ENCODE measurements at regions not wholly inside any gene's neighbourhood (a gene's known extent, or its start where the extent isn't known, plus 50 kb on each side); places are given as distances from the start of the nearest gene placed in this dataset.

- Mint-ChIP-seq H3K27me3 (no peaks in the 10 kb centered on the region), H3K4me1 (ENCODE audit: low read depth) (no peaks in the 10 kb centered on the region), H3K9me3 (peaks cover 10% of the 10 kb centered on the region), H3K36me3 (ENCODE audit: low read depth) (no peaks in the 10 kb centered on the region), H3K4me3 (no peak overlapping the region), H3K27ac (no peak overlapping the region)
- intact Hi-C loops (cut with micrococcal nuclease): no loop called here
Observed at GRCh38 chr14:42729681-42730080, 1123.0 kb downstream of the LRFN5 start.

GRCh38 chr14:42719391-42719790, 1112.7 kb downstream of the LRFN5 start:
- Mint-ChIP-seq H3K4me3 (no peak overlapping the region), H3K27ac (no peak overlapping the region), H3K4me1 (ENCODE audit: low read depth) (no peaks in the 10 kb centered on the region), H3K9me3 (peaks cover 8% of the 10 kb centered on the region), H3K27me3 (no peaks in the 10 kb centered on the region), H3K36me3 (ENCODE audit: low read depth) (no peaks in the 10 kb centered on the region)
- intact Hi-C loops (cut with micrococcal nuclease): no loop called here

GRCh38 chr14:42715316-42715715, 1108.6 kb downstream of the LRFN5 start:
- Mint-ChIP-seq H3K9me3 (peaks cover 9% of the 10 kb centered on the region), H3K27ac (no peak overlapping the region), H3K36me3 (ENCODE audit: low read depth) (no peaks in the 10 kb centered on the region), H3K4me3 (no peak overlapping the region), H3K4me1 (ENCODE audit: low read depth) (no peaks in the 10 kb centered on the region), H3K27me3 (no peaks in the 10 kb centered on the region)
- intact Hi-C loops (cut with micrococcal nuclease): no loop called here

- Mint-ChIP-seq H3K4me1 (ENCODE audit: low read depth) (no peaks in the 10 kb centered on the region), H3K27ac (no peak overlapping the region), H3K4me3 (no peak overlapping the region), H3K27me3 (no peaks in the 10 kb centered on the region), H3K9me3 (peaks cover 7% of the 10 kb centered on the region), H3K36me3 (ENCODE audit: low read depth) (no peaks in the 10 kb centered on the region)
- intact Hi-C loops (cut with micrococcal nuclease): no loop called here
Observed at GRCh38 chr14:42710071-42710470, 1103.4 kb downstream of the LRFN5 start.

- no peaks in the 10 kb centered on the region for H3K9me3 Mint-ChIP-seq
- no peaks in the 10 kb centered on the region for H3K4me1 Mint-ChIP-seq (ENCODE audit: low read depth)
- H3K27me3 Mint-ChIP-seq: no peaks in the 10 kb centered on the region
- H3K4me3 Mint-ChIP-seq: no peak overlapping the region
- intact Hi-C loops (cut with micrococcal nuclease): no loop called here
- H3K36me3 Mint-ChIP-seq (ENCODE audit: low read depth): no peaks in the 10 kb centered on the region
- H3K27ac Mint-ChIP-seq: no peak overlapping the region
Observed at GRCh38 chr14:42703501-42703900, 1096.8 kb downstream of the LRFN5 start.

GRCh38 chr14:42687421-42687820, 1080.7 kb downstream of the LRFN5 start:
- H3K4me1 Mint-ChIP-seq (ENCODE audit: low read depth): no peaks in the 10 kb centered on the region
- H3K27ac Mint-ChIP-seq: no peak overlapping the region
- peaks cover 43% of the 10 kb centered on the region for H3K9me3 Mint-ChIP-seq
- H3K27me3 Mint-ChIP-seq: no peaks in the 10 kb centered on the region
- no peak overlapping the region for H3K4me3 Mint-ChIP-seq
- intact Hi-C loops (cut with micrococcal nuclease): no loop called here
- no peaks in the 10 kb centered on the region for H3K36me3 Mint-ChIP-seq (ENCODE audit: low read depth)

GRCh38 chr14:42683707-42684106, 1077.0 kb downstream of the LRFN5 start:
- H3K27ac Mint-ChIP-seq: no peak overlapping the region
- intact Hi-C loops (cut with micrococcal nuclease): no loop called here
- peaks cover 21% of the 10 kb centered on the region for H3K9me3 Mint-ChIP-seq
- no peaks in the 10 kb centered on the region for H3K36me3 Mint-ChIP-seq (ENCODE audit: low read depth)
- H3K4me1 Mint-ChIP-seq (ENCODE audit: low read depth): no peaks in the 10 kb centered on the region
- H3K27me3 Mint-ChIP-seq: no peaks in the 10 kb centered on the region
- H3K4me3 Mint-ChIP-seq: no peak overlapping the region

GRCh38 chr14:42676636-42677035, 1070.0 kb downstream of the LRFN5 start:
- Mint-ChIP-seq H3K4me1 (ENCODE audit: low read depth) (no peaks in the 10 kb centered on the region), H3K4me3 (no peak overlapping the region), H3K9me3 (peaks cover 27% of the 10 kb centered on the region), H3K27me3 (no peaks in the 10 kb centered on the region), H3K27ac (no peak overlapping the region), H3K36me3 (ENCODE audit: low read depth) (no peaks in the 10 kb centered on the region)
- intact Hi-C loops (cut with micrococcal nuclease): no loop called here

- Mint-ChIP-seq H3K9me3 (peaks cover 27% of the 10 kb centered on the region), H3K27me3 (no peaks in the 10 kb centered on the region)
- intact Hi-C loops (cut with micrococcal nuclease): no loop called here
Observed at GRCh38 chr14:42673963-42674362, 1067.3 kb downstream of the LRFN5 start.

GRCh38 chr14:42671636-42672035, 1065.0 kb downstream of the LRFN5 start:
- no peak overlapping the region for H3K4me3 Mint-ChIP-seq
- no peaks in the 10 kb centered on the region for H3K36me3 Mint-ChIP-seq (ENCODE audit: low read depth)
- no peaks in the 10 kb centered on the region for H3K4me1 Mint-ChIP-seq (ENCODE audit: low read depth)
- peaks cover 26% of the 10 kb centered on the region for H3K9me3 Mint-ChIP-seq
- intact Hi-C loops (cut with micrococcal nuclease): no loop called here
- no peaks in the 10 kb centered on the region for H3K27me3 Mint-ChIP-seq
- no peak overlapping the region for H3K27ac Mint-ChIP-seq

More at GRCh38 chr14:42673963-42674362, 1067.3 kb downstream of the LRFN5 start:
- Mint-ChIP-seq H3K27ac (no peak overlapping the region), H3K36me3 (ENCODE audit: low read depth) (no peaks in the 10 kb centered on the region), H3K4me1 (ENCODE audit: low read depth) (no peaks in the 10 kb centered on the region), H3K4me3 (no peak overlapping the region)

- Mint-ChIP-seq H3K4me1 (ENCODE audit: low read depth) (no peaks in the 10 kb centered on the region), H3K36me3 (ENCODE audit: low read depth) (no peaks in the 10 kb centered on the region), H3K4me3 (no peak overlapping the region), H3K27me3 (no peaks in the 10 kb centered on the region), H3K9me3 (peaks cover 39% of the 10 kb centered on the region), H3K27ac (no peak overlapping the region)
- intact Hi-C loops (cut with micrococcal nuclease): no loop called here
Observed at GRCh38 chr14:42665083-42665482, 1058.4 kb downstream of the LRFN5 start.

GRCh38 chr14:42664190-42664589, 1057.5 kb downstream of the LRFN5 start:
- no peak overlapping the region for H3K27ac Mint-ChIP-seq
- intact Hi-C loops (cut with micrococcal nuclease): no loop called here

GRCh38 chr14:42654707-42655106, 1048.0 kb downstream of the LRFN5 start:
- no peak overlapping the region for H3K4me3 Mint-ChIP-seq

More at GRCh38 chr14:42664190-42664589, 1057.5 kb downstream of the LRFN5 start:
- H3K4me1 Mint-ChIP-seq (ENCODE audit: low read depth): no peaks in the 10 kb centered on the region
- H3K27me3 Mint-ChIP-seq: no peaks in the 10 kb centered on the region
- H3K4me3 Mint-ChIP-seq: no peak overlapping the region
- no peaks in the 10 kb centered on the region for H3K36me3 Mint-ChIP-seq (ENCODE audit: low read depth)
- peaks cover 39% of the 10 kb centered on the region for H3K9me3 Mint-ChIP-seq

GRCh38 chr14:42642787-42643186, 1036.1 kb downstream of the LRFN5 start:
- Mint-ChIP-seq H3K27ac (no peak overlapping the region), H3K4me3 (no peak overlapping the region), H3K36me3 (ENCODE audit: low read depth) (no peaks in the 10 kb centered on the region), H3K4me1 (ENCODE audit: low read depth) (no peaks in the 10 kb centered on the region), H3K27me3 (no peaks in the 10 kb centered on the region), H3K9me3 (peaks cover 24% of the 10 kb centered on the region)
- intact Hi-C loops (cut with micrococcal nuclease): no loop called here

More at GRCh38 chr14:42654707-42655106, 1048.0 kb downstream of the LRFN5 start:
- Mint-ChIP-seq H3K27ac (no peak overlapping the region), H3K27me3 (no peaks in the 10 kb centered on the region), H3K36me3 (ENCODE audit: low read depth) (no peaks in the 10 kb centered on the region), H3K9me3 (peaks cover 32% of the 10 kb centered on the region), H3K4me1 (ENCODE audit: low read depth) (no peaks in the 10 kb centered on the region)
- intact Hi-C loops (cut with micrococcal nuclease): no loop called here

- Mint-ChIP-seq H3K27ac (no peak overlapping the region), H3K4me3 (no peak overlapping the region), H3K4me1 (ENCODE audit: low read depth) (no peaks in the 10 kb centered on the region), H3K36me3 (ENCODE audit: low read depth) (no peaks in the 10 kb centered on the region), H3K9me3 (peaks cover 18% of the 10 kb centered on the region), H3K27me3 (no peaks in the 10 kb centered on the region)
- intact Hi-C loops (cut with micrococcal nuclease): no loop called here
Observed at GRCh38 chr14:42633504-42634095, 1026.9 kb downstream of the LRFN5 start.

Data from dendritic cell treated with granulocyte-macrophage colony-stimulating factor and Interleukin-4, amounts not matched to agents 40 ng/mL and 50 ng/mL, for 4 days (primary cell).